Activated T-helper 1 cell treated with anti-CD3 and anti-CD28 coated beads, Interleukin-12 subunit alpha, Interleukin-12 subunit beta, Interleukin-2, Interleukin-4 antibody, amounts not matched to agents 30 ng/mL and 10 ng/mL and 1 ng/mL, durations not matched to agents 14 hours and 24 hours and 36 hours (primary cell): ENCODE measurements at regions not wholly inside any gene's neighbourhood (a gene's known extent, or its start where the extent isn't known, plus 50 kb on each side); places are given as distances from the start of the nearest gene placed in this dataset.

Source experiments
- DNase-seq: peaks from one replicate; pipeline ENCODE4 v3.0.0; 2021; ENCODE audit warnings: low spot score
- H3K27ac Mint-ChIP-seq: one replicate; pipeline ENCODE4 v1.8.0; 2021; ENCODE audit warnings: mild to moderate bottlenecking, mixed read lengths
- H3K27me3 Mint-ChIP-seq: one replicate; pipeline ENCODE4 v1.8.0; 2022; ENCODE audit warnings: mild to moderate bottlenecking, moderate library complexity, mixed read lengths; ENCODE audit not compliant: insufficient read depth
- H3K36me3 Mint-ChIP-seq: one replicate; pipeline ENCODE4 v1.8.0; 2021; ENCODE audit warnings: low read depth, mixed read lengths
- H3K4me1 Mint-ChIP-seq: one replicate; pipeline ENCODE4 v1.8.0; 2021; ENCODE audit warnings: low read depth, mixed read lengths
- H3K4me3 Mint-ChIP-seq: one replicate; pipeline ENCODE4 v1.8.0; 2021; ENCODE audit warnings: mild to moderate bottlenecking, moderate library complexity, mixed read lengths
- H3K9me3 Mint-ChIP-seq: one replicate; pipeline ENCODE4 v1.8.0; 2021; ENCODE audit warnings: mixed read lengths
- intact Hi-C: fragments of 100-400 bp; cut with micrococcal nuclease; formaldehyde crosslinking; loops from one replicate; pipeline ENCODE4 v1.15.1; 2024

- H3K4me1 Mint-ChIP-seq: no peaks in the 10 kb centered on the region
- no peaks in the 10 kb centered on the region for H3K9me3 Mint-ChIP-seq
- no peaks in the 10 kb centered on the region for H3K27me3 Mint-ChIP-seq
- no peak overlapping the region for H3K27ac Mint-ChIP-seq
- DNase-seq: no peak
- intact Hi-C loops: no loop called here
- H3K36me3 Mint-ChIP-seq: no peaks in the 10 kb centered on the region
- no peak overlapping the region for H3K4me3 Mint-ChIP-seq
Measured at GRCh38 chr4:111213531-111213930, 590.7 kb upstream of the PITX2 start.

GRCh38 chr4:111214371-111214770 is 591.5 kb upstream of the PITX2 start:
- H3K36me3 Mint-ChIP-seq: no peaks in the 10 kb centered on the region
- intact Hi-C loops: no loop called here

GRCh38 chr4:111215755-111216154 is 592.9 kb upstream of the PITX2 start:
- H3K4me3 Mint-ChIP-seq: no peak overlapping the region
- no peaks in the 10 kb centered on the region for H3K27me3 Mint-ChIP-seq
- intact Hi-C loops: no loop called here
- H3K4me1 Mint-ChIP-seq: no peaks in the 10 kb centered on the region
- no peak overlapping the region for H3K27ac Mint-ChIP-seq
- no peak for DNase-seq
- no peaks in the 10 kb centered on the region for H3K36me3 Mint-ChIP-seq
- H3K9me3 Mint-ChIP-seq: no peaks in the 10 kb centered on the region

More at GRCh38 chr4:111214371-111214770, 591.5 kb upstream of the PITX2 start:
- DNase-seq: no peak
- Mint-ChIP-seq H3K27me3 (no peaks in the 10 kb centered on the region), H3K4me3 (no peak overlapping the region), H3K9me3 (no peaks in the 10 kb centered on the region), H3K27ac (no peak overlapping the region), H3K4me1 (no peaks in the 10 kb centered on the region)

GRCh38 chr4:111216791-111217190 is 593.9 kb upstream of the PITX2 start:
- Mint-ChIP-seq H3K27me3 (no peaks in the 10 kb centered on the region), H3K9me3 (no peaks in the 10 kb centered on the region), H3K4me1 (no peaks in the 10 kb centered on the region), H3K36me3 (no peaks in the 10 kb centered on the region), H3K4me3 (no peak overlapping the region), H3K27ac (no peak overlapping the region)
- DNase-seq: no peak
- intact Hi-C loops: no loop called here

GRCh38 chr4:111221371-111221770 is 598.5 kb upstream of the PITX2 start:
- H3K4me3 Mint-ChIP-seq: no peak overlapping the region
- DNase-seq: no peak
- H3K27me3 Mint-ChIP-seq: no peaks in the 10 kb centered on the region
- no peaks in the 10 kb centered on the region for H3K4me1 Mint-ChIP-seq
- intact Hi-C loops: no loop called here
- H3K27ac Mint-ChIP-seq: no peak overlapping the region
- H3K9me3 Mint-ChIP-seq: no peaks in the 10 kb centered on the region
- H3K36me3 Mint-ChIP-seq: no peaks in the 10 kb centered on the region

GRCh38 chr4:111228396-111228795 is 605.5 kb upstream of the PITX2 start:
- intact Hi-C loops: no loop called here
- no peak overlapping the region for H3K27ac Mint-ChIP-seq
- H3K4me1 Mint-ChIP-seq: no peaks in the 10 kb centered on the region
- H3K36me3 Mint-ChIP-seq: no peaks in the 10 kb centered on the region
- no peaks in the 10 kb centered on the region for H3K9me3 Mint-ChIP-seq
- no peak for DNase-seq
- no peaks in the 10 kb centered on the region for H3K27me3 Mint-ChIP-seq
- no peak overlapping the region for H3K4me3 Mint-ChIP-seq

GRCh38 chr4:111228874-111229273 is 606.0 kb upstream of the PITX2 start:
- Mint-ChIP-seq H3K4me3 (no peak overlapping the region), H3K9me3 (no peaks in the 10 kb centered on the region), H3K27me3 (no peaks in the 10 kb centered on the region), H3K36me3 (no peaks in the 10 kb centered on the region), H3K27ac (no peak overlapping the region), H3K4me1 (no peaks in the 10 kb centered on the region)
- no peak for DNase-seq
- intact Hi-C loops: no loop called here

- Mint-ChIP-seq H3K36me3 (no peaks in the 10 kb centered on the region), H3K9me3 (no peaks in the 10 kb centered on the region), H3K27ac (no peak overlapping the region), H3K4me3 (no peak overlapping the region), H3K27me3 (no peaks in the 10 kb centered on the region), H3K4me1 (no peaks in the 10 kb centered on the region)
- intact Hi-C loops: no loop called here
- DNase-seq: no peak
Measured at GRCh38 chr4:111230265-111230664, 607.4 kb upstream of the PITX2 start.

- intact Hi-C loops: no loop called here
- H3K27ac Mint-ChIP-seq: no peak overlapping the region
- H3K27me3 Mint-ChIP-seq: no peaks in the 10 kb centered on the region
- DNase-seq: no peak
- H3K4me3 Mint-ChIP-seq: no peak overlapping the region
- H3K36me3 Mint-ChIP-seq: no peaks in the 10 kb centered on the region
- H3K4me1 Mint-ChIP-seq: no peaks in the 10 kb centered on the region
- H3K9me3 Mint-ChIP-seq: no peaks in the 10 kb centered on the region
Measured at GRCh38 chr4:111231281-111231680, 608.4 kb upstream of the PITX2 start.

GRCh38 chr4:111234939-111235338 is 612.1 kb upstream of the PITX2 start:
- H3K27me3 Mint-ChIP-seq: no peaks in the 10 kb centered on the region
- DNase-seq: no peak
- no peak overlapping the region for H3K27ac Mint-ChIP-seq
- no peaks in the 10 kb centered on the region for H3K4me1 Mint-ChIP-seq
- H3K36me3 Mint-ChIP-seq: no peaks in the 10 kb centered on the region
- no peaks in the 10 kb centered on the region for H3K9me3 Mint-ChIP-seq
- no peak overlapping the region for H3K4me3 Mint-ChIP-seq
- intact Hi-C loops: no loop called here

GRCh38 chr4:111263836-111264235 is 641.0 kb upstream of the PITX2 start:
- DNase-seq: no peak
- H3K27me3 Mint-ChIP-seq: no peaks in the 10 kb centered on the region
- no peak overlapping the region for H3K4me3 Mint-ChIP-seq
- H3K9me3 Mint-ChIP-seq: no peaks in the 10 kb centered on the region
- no peak overlapping the region for H3K27ac Mint-ChIP-seq
- H3K36me3 Mint-ChIP-seq: no peaks in the 10 kb centered on the region
- H3K4me1 Mint-ChIP-seq: no peaks in the 10 kb centered on the region
- intact Hi-C loops: no loop called here

GRCh38 chr4:111266937-111267336 is 644.1 kb upstream of the PITX2 start:
- no peaks in the 10 kb centered on the region for H3K36me3 Mint-ChIP-seq
- DNase-seq: no peak
- H3K27me3 Mint-ChIP-seq: no peaks in the 10 kb centered on the region
- intact Hi-C loops: no loop called here
- H3K4me1 Mint-ChIP-seq: no peaks in the 10 kb centered on the region
- H3K9me3 Mint-ChIP-seq: no peaks in the 10 kb centered on the region
- no peak overlapping the region for H3K4me3 Mint-ChIP-seq
- no peak overlapping the region for H3K27ac Mint-ChIP-seq

GRCh38 chr4:111267786-111268185 is 644.9 kb upstream of the PITX2 start:
- Mint-ChIP-seq H3K4me3 (no peak overlapping the region), H3K4me1 (no peaks in the 10 kb centered on the region), H3K9me3 (no peaks in the 10 kb centered on the region), H3K27me3 (no peaks in the 10 kb centered on the region), H3K27ac (no peak overlapping the region), H3K36me3 (no peaks in the 10 kb centered on the region)
- intact Hi-C loops: no loop called here
- DNase-seq: no peak

- H3K36me3 Mint-ChIP-seq: no peaks in the 10 kb centered on the region
- DNase-seq: no peak
- H3K9me3 Mint-ChIP-seq: no peaks in the 10 kb centered on the region
- H3K27me3 Mint-ChIP-seq: no peaks in the 10 kb centered on the region
- H3K4me3 Mint-ChIP-seq: no peak overlapping the region
- intact Hi-C loops: no loop called here
- H3K4me1 Mint-ChIP-seq: no peaks in the 10 kb centered on the region
- no peak overlapping the region for H3K27ac Mint-ChIP-seq
Measured at GRCh38 chr4:111268769-111269414, 646.0 kb upstream of the PITX2 start.
